ENCODE measurements at regions not wholly inside any gene's neighbourhood (a gene's known extent, or its start where the extent isn't known, plus 50 kb on each side); places are given as distances from the start of the nearest gene placed in this dataset.
"Not testable (repeated sequence)": the region's sequence is repeated elsewhere in the genome, so short reads cannot be mapped to it uniquely, and the experiment has no call there.

GRCh38 chr4:98822144-98822543, 106.8 kb downstream of the EIF4E start:
- in situ Hi-C loops (cut with MboI; ENCODE audit: low sequenced_read_pairs) = no loop called here
- H2BK120ac ChIP-seq (ENCODE audit: low read depth, low read length) = no peak overlapping the region
- H3K4ac ChIP-seq (ENCODE audit: low read depth, low read length) = no peak overlapping the region
- H3K9ac ChIP-seq (ENCODE audit: low read depth, low read length) = no peak overlapping the region
- H4K8ac ChIP-seq (ENCODE audit: low read depth in 2 of 2, low read length in 2 of 2) = no peak overlapping the region
- no peak overlapping the region for H2BK5ac ChIP-seq (ENCODE audit: low read depth, low read length, poor library complexity, severe bottlenecking)
- no peak overlapping the region for H2AK5ac ChIP-seq (ENCODE audit: low read depth, low read length)
- H3K4me3 ChIP-seq (ENCODE audit: insufficient read depth, low read depth, low read length) = no peak overlapping the region
- H2BK20ac ChIP-seq (ENCODE audit: low read depth, low read length) = no peak overlapping the region
- H3K23ac ChIP-seq (ENCODE audit: low read depth, low read length) = no peak overlapping the region
- no peak overlapping the region for H4K91ac ChIP-seq (ENCODE audit: insufficient read depth, low read depth, low read length)
- TF ChIP-seq RCOR1 (IDR thresholded peaks at IDR 0.05; ENCODE audit: insufficient replicate concordance, low read length) = no peak
- no peak for TF ChIP-seq USF2 (IDR thresholded peaks at IDR 0.05; ENCODE audit: low read depth, low read length)
- TF ChIP-seq NFE2L2 (IDR thresholded peaks at IDR 0.05; ENCODE audit: low read depth, low read length) = no peak
- TF ChIP-seq SMC3 (IDR thresholded peaks at IDR 0.05; ENCODE audit: low read depth, low read length) = no peak
- no peak for TF ChIP-seq RAD21 (IDR thresholded peaks at IDR 0.05; ENCODE audit: low read length)
- no peak for TF ChIP-seq MAZ (IDR thresholded peaks at IDR 0.05; ENCODE audit: borderline replicate concordance, low read depth, low read length)
- no peak for TF ChIP-seq BHLHE40 (IDR thresholded peaks at IDR 0.05; ENCODE audit: low read depth, low read length)
- no peak for TF ChIP-seq ELK1 (IDR thresholded peaks at IDR 0.05; ENCODE audit: borderline replicate concordance, low read depth, low read length)
- no peak overlapping the region for H3K56ac ChIP-seq (ENCODE audit: extremely low read depth, insufficient read depth, low read length)
- H3K14ac ChIP-seq (replicated peaks; ENCODE audit: low read depth, low read length) = no peak overlapping the region
- no peaks in the 10 kb centered on the region for H3K9me3 ChIP-seq (ENCODE audit: control insufficient read depth, insufficient read depth, low read length)
- no peaks in the 10 kb centered on the region for H3K79me1 ChIP-seq (ENCODE audit: low read depth in 1 of 2, low read length in 2 of 2)
- no TSS peak for BruUV-seq (replicated peaks)
- no peak overlapping the region for H3K4me2 ChIP-seq (ENCODE audit: low read depth, low read length)
- dilution Hi-C loops (cut with HindIII; ENCODE audit: low sequenced_read_pairs, unreplicated experiment) = no loop called here
- H3K18ac ChIP-seq (ENCODE audit: low read depth, low read length) = no peak overlapping the region
- no peak overlapping the region for H2BK15ac ChIP-seq (ENCODE audit: low read depth, low read length)
- ATAC-seq (ENCODE audit: low read depth) = no peak
- DNase-seq = no peak
- intact Hi-C loops (cut with micrococcal nuclease) = no loop called here
- H3K9me1 ChIP-seq (ENCODE audit: insufficient read depth, low read length) = no peaks in the 10 kb centered on the region
- no peaks in the 10 kb centered on the region for H3K36me3 ChIP-seq (ENCODE audit: control insufficient read depth, insufficient read depth, low read length)
- ChIA-PET POLR2A (ENCODE audit: unreplicated experiment) (no interaction called here), CTCF (no interaction called here)
- H3K4me1 ChIP-seq (ENCODE audit: control insufficient read depth, insufficient read depth, low read length) = no peaks in the 10 kb centered on the region
- no peak overlapping the region for H2AK9ac ChIP-seq (replicated peaks; ENCODE audit: low read depth, low read length, poor library complexity)
- H3K27me3 ChIP-seq (ENCODE audit: control insufficient read depth, insufficient read depth, low read length) = peaks cover 1% of the 10 kb centered on the region; the same call in 1 of the 2 replicates
- H2AFZ ChIP-seq (replicated peaks; ENCODE audit: low read length, poor library complexity) = no peak overlapping the region
- no CpG with 5 or more reads among the region's 4 CpGs for WGBS, 2 experiments (ENCODE audit: extremely low coverage in 2 of 2, insufficient read length in 1 of 2)
- no peak overlapping the region for H4K5ac ChIP-seq (ENCODE audit: low read depth, low read length)
- no peak overlapping the region for H3K27ac ChIP-seq (ENCODE audit: insufficient read depth, low read length)
- no peaks in the 10 kb centered on the region for H4K20me1 ChIP-seq (ENCODE audit: insufficient read depth, low read length)

DNA sequence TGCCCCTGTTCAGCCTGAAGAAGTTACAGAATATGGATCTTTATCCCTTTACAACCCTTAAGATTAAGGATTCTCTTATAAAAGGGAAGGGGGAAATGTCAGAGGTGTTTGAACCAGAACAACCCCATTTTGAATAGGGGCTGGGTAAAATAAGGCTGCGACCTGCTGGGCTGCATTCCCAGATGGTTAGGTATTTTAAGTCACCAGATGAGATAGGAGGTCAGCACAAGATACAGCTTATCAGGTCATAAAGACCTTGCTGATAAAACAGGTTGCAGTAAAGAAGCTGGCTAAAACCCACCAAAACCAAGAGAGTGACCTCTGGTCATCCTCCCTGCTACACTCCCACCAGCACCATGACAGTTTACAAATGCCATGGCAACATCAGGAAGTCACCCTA, 110.8 kb downstream of the EIF4E start:
- H3K27me3 ChIP-seq (ENCODE audit: control insufficient read depth, insufficient read depth, low read length); H2AK9ac ChIP-seq (replicated peaks; ENCODE audit: low read depth, low read length, poor library complexity); CTCF ChIA-PET; H3K4me1 ChIP-seq (ENCODE audit: control insufficient read depth, insufficient read depth, low read length); H3K79me1 ChIP-seq (ENCODE audit: low read depth in 1 of 2, low read length in 2 of 2); H3K9me3 ChIP-seq (ENCODE audit: control insufficient read depth, insufficient read depth, low read length); H4K5ac ChIP-seq (ENCODE audit: low read depth, low read length); in situ Hi-C loops (cut with MboI; ENCODE audit: low sequenced_read_pairs); H2BK15ac ChIP-seq (ENCODE audit: low read depth, low read length); H4K20me1 ChIP-seq (ENCODE audit: insufficient read depth, low read length); H3K9ac ChIP-seq (ENCODE audit: low read depth, low read length); H3K23ac ChIP-seq (ENCODE audit: low read depth, low read length); intact Hi-C loops (cut with micrococcal nuclease); H3K14ac ChIP-seq (replicated peaks; ENCODE audit: low read depth, low read length); H3K4ac ChIP-seq (ENCODE audit: low read depth, low read length); H4K8ac ChIP-seq (ENCODE audit: low read depth in 2 of 2, low read length in 2 of 2); H2AK5ac ChIP-seq (ENCODE audit: low read depth, low read length); dilution Hi-C loops (cut with HindIII; ENCODE audit: low sequenced_read_pairs, unreplicated experiment); H3K18ac ChIP-seq (ENCODE audit: low read depth, low read length); H2BK20ac ChIP-seq (ENCODE audit: low read depth, low read length); BruUV-seq (replicated peaks); H3K27ac ChIP-seq (ENCODE audit: insufficient read depth, low read length); H4K91ac ChIP-seq (ENCODE audit: insufficient read depth, low read depth, low read length); DNase-seq; H2AFZ ChIP-seq (replicated peaks; ENCODE audit: low read length, poor library complexity); H3K9me1 ChIP-seq (ENCODE audit: insufficient read depth, low read length); H3K4me2 ChIP-seq (ENCODE audit: low read depth, low read length); H3K56ac ChIP-seq (ENCODE audit: extremely low read depth, insufficient read depth, low read length); H2BK120ac ChIP-seq (ENCODE audit: low read depth, low read length); H3K36me3 ChIP-seq (ENCODE audit: control insufficient read depth, insufficient read depth, low read length); ATAC-seq (ENCODE audit: low read depth); POLR2A ChIA-PET (ENCODE audit: unreplicated experiment); H3K4me3 ChIP-seq (ENCODE audit: insufficient read depth, low read depth, low read length); H2BK5ac ChIP-seq (ENCODE audit: low read depth, low read length, poor library complexity, severe bottlenecking): not testable (repeated sequence)
- no CpG with 5 or more reads among the region's 1 CpG for WGBS, 2 experiments (ENCODE audit: extremely low coverage in 2 of 2, insufficient read length in 1 of 2)
